Upper lobe of right lung (tissue), 1 donor: ENCODE measurements at regions not wholly inside any gene's neighbourhood (a gene's known extent, or its start where the extent isn't known, plus 50 kb on each side); places are given as distances from the start of the nearest gene placed in this dataset.

ENCODE experiments used
- ATAC-seq: fragments of 200-7000 bp; cut with Tn5 transposase; one replicate; pipeline ENCODE4 v1.9.1; 2020; ENCODE audit warnings: mild to moderate bottlenecking, moderate library complexity
- DNase-seq: peaks from one replicate; pipeline ENCODE4 v3.0.0-alpha.2; 2020
- H3K27ac ChIP-seq: fragments of 200-600 bp; one replicate; pipeline ENCODE4 v1.8.0; 2022
- H3K27me3 ChIP-seq: fragments of 200-600 bp; one replicate; pipeline ENCODE4 v1.8.0; 2022; ENCODE audit warnings: mild to moderate bottlenecking
- H3K36me3 ChIP-seq: fragments of 200-600 bp; one replicate; pipeline ENCODE4 v1.8.0; 2022
- H3K4me1 ChIP-seq: fragments of 200-600 bp; one replicate; pipeline ENCODE4 v1.8.0; 2022
- H3K4me3 ChIP-seq: fragments of 200-600 bp; one replicate; pipeline ENCODE4 v1.8.0; 2022; ENCODE audit warnings: mild to moderate bottlenecking
- H3K9me3 ChIP-seq: fragments of 200-600 bp; one replicate; pipeline ENCODE4 v1.8.0; 2022
- intact Hi-C: fragments of 100-400 bp; cut with DNase I; formaldehyde crosslinking; loops from one replicate; pipeline ENCODE4 v1.11.0; 2022
- TF ChIP-seq, protein P1 (sequence below): fragments of 200-600 bp; IDR thresholded peaks from one replicate; pipeline ENCODE4 v1.8.0; 2022; ENCODE audit warnings: antibody characterized with exemption
- donor health status: DM: no; HTN: yes; CAD: no; lungs with severe emphysema.

DNA sequence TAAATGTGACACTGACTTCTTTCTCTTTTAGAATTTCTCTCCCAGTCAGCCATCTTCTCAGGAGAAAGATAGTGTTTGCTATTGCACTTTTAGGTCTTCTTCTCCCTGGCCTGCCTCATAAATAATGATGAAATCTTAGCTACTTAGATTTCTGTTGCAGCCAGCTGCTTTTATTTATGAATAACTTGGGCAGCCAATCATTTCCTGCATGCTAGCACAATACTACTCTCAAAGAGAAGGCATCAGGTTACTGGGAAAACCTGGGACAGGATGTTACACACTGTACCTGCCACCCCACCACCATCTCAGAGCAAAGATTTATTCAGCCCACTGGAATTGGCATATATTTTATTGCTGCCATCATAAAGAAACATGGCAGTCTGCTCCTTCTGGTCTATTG lies 266.6 kb downstream of the PRELID2 start:
- DNase-seq (no peak), ATAC-seq (no peak)
- intact Hi-C loops = no loop called here
- Histone ChIP-seq H3K36me3 (no peaks in the 10 kb centered on the region), H3K4me3 (no peak overlapping the region), H3K9me3 (no peaks in the 10 kb centered on the region), H3K4me1 (no peaks in the 10 kb centered on the region), H3K27me3 (no peaks in the 10 kb centered on the region), H3K27ac (no peak overlapping the region)
- TF ChIP-seq, protein P1, sequence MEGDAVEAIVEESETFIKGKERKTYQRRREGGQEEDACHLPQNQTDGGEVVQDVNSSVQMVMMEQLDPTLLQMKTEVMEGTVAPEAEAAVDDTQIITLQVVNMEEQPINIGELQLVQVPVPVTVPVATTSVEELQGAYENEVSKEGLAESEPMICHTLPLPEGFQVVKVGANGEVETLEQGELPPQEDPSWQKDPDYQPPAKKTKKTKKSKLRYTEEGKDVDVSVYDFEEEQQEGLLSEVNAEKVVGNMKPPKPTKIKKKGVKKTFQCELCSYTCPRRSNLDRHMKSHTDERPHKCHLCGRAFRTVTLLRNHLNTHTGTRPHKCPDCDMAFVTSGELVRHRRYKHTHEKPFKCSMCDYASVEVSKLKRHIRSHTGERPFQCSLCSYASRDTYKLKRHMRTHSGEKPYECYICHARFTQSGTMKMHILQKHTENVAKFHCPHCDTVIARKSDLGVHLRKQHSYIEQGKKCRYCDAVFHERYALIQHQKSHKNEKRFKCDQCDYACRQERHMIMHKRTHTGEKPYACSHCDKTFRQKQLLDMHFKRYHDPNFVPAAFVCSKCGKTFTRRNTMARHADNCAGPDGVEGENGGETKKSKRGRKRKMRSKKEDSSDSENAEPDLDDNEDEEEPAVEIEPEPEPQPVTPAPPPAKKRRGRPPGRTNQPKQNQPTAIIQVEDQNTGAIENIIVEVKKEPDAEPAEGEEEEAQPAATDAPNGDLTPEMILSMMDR = no peak

DNA sequence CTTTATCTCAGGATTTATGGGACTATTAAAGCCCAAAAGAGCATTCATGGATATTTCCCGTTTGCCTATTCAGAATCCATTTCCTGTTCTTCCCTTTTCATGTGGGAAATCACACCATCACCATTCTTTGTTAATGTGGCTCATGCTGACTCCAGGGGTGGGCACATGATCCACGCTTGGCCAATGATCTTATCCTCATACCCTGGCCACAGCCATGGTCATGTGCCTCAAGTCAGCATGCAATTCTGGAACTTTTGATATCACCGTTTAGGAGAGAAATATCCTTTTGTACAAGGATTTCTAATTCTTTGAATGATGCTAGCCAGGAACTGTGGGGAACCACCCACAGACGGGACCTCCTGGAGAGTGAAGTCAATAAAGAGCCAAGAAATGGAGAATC lies 272.2 kb downstream of the PRELID2 start:
- TF ChIP-seq, protein P1 = no peak
- Histone ChIP-seq H3K9me3 (no peaks in the 10 kb centered on the region), H3K4me3 (no peak overlapping the region), H3K27me3 (no peaks in the 10 kb centered on the region), H3K36me3 (no peaks in the 10 kb centered on the region), H3K4me1 (no peaks in the 10 kb centered on the region), H3K27ac (no peak overlapping the region)
- no peak for ATAC-seq
- intact Hi-C loops = no loop called here
- DNase-seq = no peak

DNA sequence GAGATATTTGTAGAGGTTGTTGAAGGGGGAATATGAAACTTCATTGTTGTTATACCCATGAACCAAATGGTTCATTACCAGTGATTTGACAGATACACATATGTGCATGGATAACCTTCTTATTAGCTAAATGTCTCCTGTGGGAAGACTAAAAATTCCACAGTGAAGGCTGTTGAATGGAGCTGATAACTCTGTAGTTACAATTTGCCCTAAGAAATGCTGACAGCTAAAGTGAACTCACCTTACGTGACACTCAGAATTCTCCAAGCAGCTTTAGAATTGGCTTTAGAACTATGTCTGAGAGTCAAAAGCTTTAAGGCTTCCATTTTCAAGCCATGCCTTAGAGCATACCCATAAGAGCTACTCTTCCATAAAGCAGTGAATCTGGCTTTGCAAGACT lies 276.9 kb downstream of the PRELID2 start:
- DNase-seq (no peak), ATAC-seq (no peak)
- Histone ChIP-seq H3K9me3 (no peaks in the 10 kb centered on the region), H3K27me3 (no peaks in the 10 kb centered on the region), H3K27ac (no peak overlapping the region), H3K4me3 (no peak overlapping the region), H3K4me1 (no peaks in the 10 kb centered on the region), H3K36me3 (no peaks in the 10 kb centered on the region)
- intact Hi-C loops = no loop called here
- TF ChIP-seq, protein P1 = no peak

DNA sequence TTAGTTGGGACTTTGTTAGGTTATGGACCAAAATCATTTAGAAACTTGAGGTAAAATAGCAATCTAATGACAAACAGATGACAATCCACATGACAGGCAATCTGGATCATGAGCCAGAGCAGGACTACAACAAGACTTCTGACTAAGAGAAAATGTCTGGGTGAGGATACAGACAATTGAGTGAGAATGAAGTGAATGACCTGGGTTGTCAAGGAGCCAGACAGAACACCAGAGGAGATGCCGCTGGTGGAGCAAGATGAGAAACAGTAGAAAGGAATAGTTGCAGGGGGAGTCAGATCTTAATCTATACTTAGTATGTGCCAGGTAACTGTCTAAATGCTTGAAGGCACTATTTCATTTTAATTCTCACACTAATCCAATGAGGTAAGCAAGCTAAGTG lies 277.8 kb downstream of the PRELID2 start:
- no peak overlapping the region for H3K4me3 ChIP-seq
- TF ChIP-seq, protein P1 = no peak
- intact Hi-C loops = no loop called here

DNA sequence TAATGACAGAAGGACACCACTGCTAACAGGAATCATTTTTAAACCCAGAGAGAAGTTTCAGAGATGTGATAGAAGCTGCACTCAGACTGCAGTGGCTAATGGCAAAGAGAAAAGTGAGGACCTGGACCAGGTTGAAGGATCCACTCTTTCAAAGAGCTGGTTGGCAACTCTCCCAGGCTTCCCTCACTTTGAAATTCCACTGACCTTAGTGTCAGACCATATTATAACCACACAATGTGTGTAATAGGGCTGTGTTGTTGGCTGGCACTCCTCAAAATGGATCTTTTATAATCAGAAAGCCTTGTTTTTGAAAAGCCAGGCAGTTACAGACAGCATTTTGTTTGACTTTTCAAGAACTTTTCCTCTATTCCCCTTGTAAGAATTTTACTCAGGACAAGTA lies 280.7 kb downstream of the PRELID2 start:
- Histone ChIP-seq H3K4me3 (no peak overlapping the region), H3K9me3 (no peaks in the 10 kb centered on the region), H3K27ac (no peak overlapping the region), H3K27me3 (no peaks in the 10 kb centered on the region), H3K36me3 (no peaks in the 10 kb centered on the region), H3K4me1 (no peaks in the 10 kb centered on the region)
- DNase-seq = no peak
- intact Hi-C loops = no loop called here
- TF ChIP-seq, protein P1 = no peak
- no peak for ATAC-seq

More for the DNA sequence above, 277.8 kb downstream of the PRELID2 start:
- DNase-seq (no peak), ATAC-seq (no peak)
- H3K27me3 ChIP-seq = no peaks in the 10 kb centered on the region
- no peaks in the 10 kb centered on the region for H3K9me3 ChIP-seq
- no peak overlapping the region for H3K27ac ChIP-seq
- H3K4me1 ChIP-seq = no peaks in the 10 kb centered on the region
- no peaks in the 10 kb centered on the region for H3K36me3 ChIP-seq

DNA sequence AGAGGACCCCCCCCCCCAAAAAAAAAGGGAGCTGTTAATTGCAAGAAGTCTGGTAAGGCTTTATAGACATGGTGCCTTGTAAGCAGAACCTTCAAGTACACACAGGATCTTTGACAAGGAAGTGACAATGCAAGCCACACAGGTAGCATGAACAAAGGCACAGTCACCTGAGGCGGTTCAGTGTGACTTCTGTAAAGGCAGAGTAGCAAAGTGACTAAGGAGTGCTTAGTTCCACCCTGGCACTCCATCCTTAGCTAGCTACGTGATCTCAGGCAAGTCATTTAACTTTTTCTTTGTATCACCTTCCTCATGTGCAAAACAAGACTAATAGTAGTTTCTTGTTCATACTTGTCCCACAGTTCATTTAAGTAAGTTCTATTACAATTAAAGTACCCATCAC lies 282.0 kb downstream of the PRELID2 start:
- intact Hi-C loops = no loop called here
- Histone ChIP-seq H3K27me3 (no peaks in the 10 kb centered on the region), H3K4me3 (no peak overlapping the region), H3K36me3 (no peaks in the 10 kb centered on the region), H3K9me3 (no peaks in the 10 kb centered on the region), H3K27ac (no peak overlapping the region), H3K4me1 (no peaks in the 10 kb centered on the region)
- ATAC-seq = no peak
- DNase-seq = no peak
- TF ChIP-seq, protein P1 = no peak
